Spleen (tissue), 11 donors: ENCODE measurements at regions not wholly inside any gene's neighbourhood (a gene's known extent, or its start where the extent isn't known, plus 50 kb on each side); places are given as distances from the start of the nearest gene placed in this dataset.

Experiments
- DNase-seq: peaks from one replicate; pipeline ENCODE4 v3.0.0-alpha.2; 2020
- H3K27ac ChIP-seq, 8 donors: fragments of 200-600 bp; sonication (generic) in 7 of 8; 1 replicate in 4 of 8; 2 replicates in 4 of 8; pipeline versions ENCODE4 v1.5.0 to v1.8.0; 2016 to 2021; ENCODE audit warnings: inconsistent platforms in 4 of 8, mild to moderate bottlenecking in 4 of 8, moderate library complexity in 1 of 8
- H3K27me3 ChIP-seq, 7 donors: fragments of 200-600 bp; sonication (generic) in 6 of 7; replicated peaks in 1 of 7; 1 replicate in 4 of 7; 2 replicates in 3 of 7; pipeline versions ENCODE4 v1.5.0 to v1.8.0; 2016 to 2021; ENCODE audit warnings: inconsistent platforms in 3 of 7, mild to moderate bottlenecking in 1 of 7
- H3K36me3 ChIP-seq, 6 donors: fragments of 200-600 bp; sonication (generic) in 5 of 6; 1 replicate in 4 of 6; 2 replicates in 2 of 6; pipeline versions ENCODE4 v1.5.0 to v1.8.0; 2016 to 2021; ENCODE audit warnings: inconsistent platforms in 2 of 6
- H3K4me1 ChIP-seq, 6 donors: fragments of 200-600 bp; sonication (generic) in 5 of 6; 1 replicate in 3 of 6; 2 replicates in 3 of 6; pipeline versions ENCODE4 v1.5.0 to v1.8.0; 2016 to 2021; ENCODE audit warnings: inconsistent platforms in 3 of 6
- H3K4me3 ChIP-seq, 8 donors: fragments of 200-600 bp; sonication (generic) in 7 of 8; 1 replicate in 4 of 8; 2 replicates in 4 of 8; pipeline versions ENCODE4 v1.5.0 to v1.8.0; 2016 to 2021; ENCODE audit warnings: inconsistent platforms in 4 of 8, mild to moderate bottlenecking in 4 of 8, moderate library complexity in 2 of 8
- H3K9me3 ChIP-seq, 8 donors: fragments of 200-600 bp; sonication (generic) in 7 of 8; 1 replicate in 4 of 8; 2 replicates in 4 of 8; pipeline versions ENCODE4 v1.5.0 to v1.8.0; 2016 to 2021; ENCODE audit warnings: inconsistent platforms in 4 of 8
- POLR2A ChIP-seq, 3 donors: fragments of 450-650 bp; IDR thresholded peaks; one replicate each; pipeline ENCODE4 v1.5.1; 2017; ENCODE audit warnings: antibody characterized with exemption in 3 of 3, mild to moderate bottlenecking in 1 of 3
- POLR2AphosphoS5 ChIP-seq, 3 donors: sonication (generic); formaldehyde crosslinking; IDR thresholded peaks; one replicate each; pipeline ENCODE4 v1.5.1; 2017; ENCODE audit warnings: antibody characterized with exemption in 3 of 3
- WGBS, 5 donors: extraction: QIAGEN DNeasy Blood & Tissue Kit in 3 of 5; methylation state at CpG; one replicate each; pipeline versions ENCODE4 v1.1.5 to v1.1.7; 2013 to 2018; 5-methylcytosine and 5-hydroxymethylcytosine counted together
- intact Hi-C: fragments of 100-400 bp; cut with DNase I; formaldehyde crosslinking; loops from one replicate; pipeline ENCODE4 v1.15.0; 2023; ENCODE audit warnings: low total_unique reads
- TF ChIP-seq, protein P1 (sequence below), 11 experiments: fragments of 200-600 bp in 7 of 11; fragments of 450-650 bp in 4 of 11; sonication (generic) in 4 of 11; IDR thresholded peaks in 8 of 11; conservative IDR thresholded peaks in 3 of 11; 1 replicate in 7 of 11; 2 replicates in 4 of 11; pipeline versions ENCODE4 v1.4.0 to v1.8.0; 2016 to 2021; ENCODE audit warnings: antibody characterized with exemption in 11 of 11, inconsistent platforms in 4 of 11, mild to moderate bottlenecking in 1 of 11
- donor health status: healthy with polysubstance abuse.
- donor health status: DM: no; HTN: no; CAD: no; lungs with moderate emphysema.
- donor health status: DM: no; HTN: no; CAD: no.
- donor health status: Bipolar disorder and iron deficiency.
- donor health status: healthy.
- donor health status: DM: no; HTN: no; CAD: no.
- donor health status: DM: yes; HTN: yes; CAD: no.

DNA sequence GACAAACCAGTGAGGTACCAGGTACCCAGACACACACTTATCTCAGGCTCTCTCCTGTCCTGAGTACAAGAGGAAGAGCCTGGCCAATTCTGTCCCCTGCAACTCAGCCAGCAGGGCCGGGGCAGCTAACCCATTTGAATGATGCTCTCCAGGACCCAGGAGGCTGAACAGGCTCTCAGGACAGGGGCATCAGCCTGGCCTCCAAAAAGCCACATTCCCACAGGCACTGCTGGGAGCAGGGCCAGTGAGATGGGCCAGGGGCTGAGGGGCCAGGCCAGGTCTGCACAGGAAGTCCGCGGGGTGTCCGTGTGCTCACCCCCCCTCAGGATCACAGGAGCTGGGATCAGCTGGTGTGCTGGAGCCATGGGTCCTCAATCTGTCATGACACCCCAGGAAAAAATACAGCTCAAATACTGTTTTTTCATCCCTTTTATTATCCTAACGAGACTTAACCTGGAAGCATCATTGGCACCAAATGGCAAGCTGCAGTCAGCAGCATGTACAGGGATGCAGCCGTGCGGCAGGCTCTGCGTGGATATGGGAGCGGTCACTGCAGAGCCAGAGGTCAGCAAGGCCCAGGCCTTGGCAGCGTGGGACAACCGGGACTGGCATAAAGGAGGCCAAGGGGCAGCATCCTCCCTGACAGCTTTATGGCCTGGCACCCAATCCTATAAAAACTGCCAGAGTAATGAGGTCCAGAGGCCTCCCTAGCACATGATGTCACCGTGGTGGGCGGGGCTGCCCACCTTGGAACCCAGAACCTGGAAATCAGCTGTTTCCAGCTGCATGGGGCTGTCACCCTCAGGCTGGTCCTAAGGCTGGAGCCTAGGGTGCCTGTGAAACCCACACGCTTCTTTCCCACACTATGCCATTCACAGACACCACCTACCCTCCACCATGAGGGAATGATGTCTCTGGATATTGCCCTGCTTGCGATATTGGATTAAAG is 276.7 kb downstream of the C16orf95 start:
- peaks cover 0 to 15% (median 2%) of the 10 kb centered on the region in 6 donors for H3K4me1 ChIP-seq
- 71 to 87% (median 80%) methylated on average over 11 to 15 of the region's 15 CpGs for WGBS, 5 donors
- TF ChIP-seq POLR2AphosphoS5 (IDR thresholded peaks at IDR 0.05) (no peak), POLR2A (IDR thresholded peaks at IDR 0.05) (no peak)
- TF ChIP-seq, protein P1, sequence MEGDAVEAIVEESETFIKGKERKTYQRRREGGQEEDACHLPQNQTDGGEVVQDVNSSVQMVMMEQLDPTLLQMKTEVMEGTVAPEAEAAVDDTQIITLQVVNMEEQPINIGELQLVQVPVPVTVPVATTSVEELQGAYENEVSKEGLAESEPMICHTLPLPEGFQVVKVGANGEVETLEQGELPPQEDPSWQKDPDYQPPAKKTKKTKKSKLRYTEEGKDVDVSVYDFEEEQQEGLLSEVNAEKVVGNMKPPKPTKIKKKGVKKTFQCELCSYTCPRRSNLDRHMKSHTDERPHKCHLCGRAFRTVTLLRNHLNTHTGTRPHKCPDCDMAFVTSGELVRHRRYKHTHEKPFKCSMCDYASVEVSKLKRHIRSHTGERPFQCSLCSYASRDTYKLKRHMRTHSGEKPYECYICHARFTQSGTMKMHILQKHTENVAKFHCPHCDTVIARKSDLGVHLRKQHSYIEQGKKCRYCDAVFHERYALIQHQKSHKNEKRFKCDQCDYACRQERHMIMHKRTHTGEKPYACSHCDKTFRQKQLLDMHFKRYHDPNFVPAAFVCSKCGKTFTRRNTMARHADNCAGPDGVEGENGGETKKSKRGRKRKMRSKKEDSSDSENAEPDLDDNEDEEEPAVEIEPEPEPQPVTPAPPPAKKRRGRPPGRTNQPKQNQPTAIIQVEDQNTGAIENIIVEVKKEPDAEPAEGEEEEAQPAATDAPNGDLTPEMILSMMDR (IDR thresholded peaks at IDR 0.05 in 8 of 11, conservative IDR thresholded peaks at IDR 0.05 in 3 of 11) = no peak
- no peak overlapping the region for H3K27ac ChIP-seq
- intact Hi-C loops = no loop called here
- H3K4me3 ChIP-seq = no peak overlapping the region
- no peaks in the 10 kb centered on the region for H3K9me3 ChIP-seq
- DNase-seq = no peak
- no peaks in the 10 kb centered on the region for H3K36me3 ChIP-seq
- H3K27me3 ChIP-seq = peaks cover 0 to 45% (median 0%) of the 10 kb centered on the region in 7 donors

DNA sequence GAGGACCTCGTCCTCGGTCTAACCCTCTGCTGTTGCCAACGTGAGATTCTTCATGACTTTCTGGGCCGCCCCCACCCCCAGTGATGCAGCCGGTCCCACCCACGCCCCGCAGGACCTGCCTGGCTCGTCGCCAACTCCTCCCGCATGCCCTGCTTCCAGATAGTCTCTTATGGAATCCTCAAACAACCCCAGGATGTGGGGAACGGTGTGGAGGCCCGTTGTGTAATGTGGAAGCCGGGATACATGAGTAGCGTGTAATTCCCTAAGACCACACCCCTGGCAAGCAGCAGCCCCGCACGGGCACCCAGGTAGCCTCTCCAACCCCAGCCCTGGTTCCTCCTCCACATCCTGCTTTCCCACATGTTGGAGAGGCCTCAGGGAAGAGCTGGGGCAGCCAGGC is 275.9 kb downstream of the C16orf95 start:
- H3K27me3 ChIP-seq = peaks cover 0 to 48% (median 0%) of the 10 kb centered on the region in 7 donors
- no peak for DNase-seq
- H3K36me3 ChIP-seq = no peaks in the 10 kb centered on the region
- 69 to 87% (median 80%) methylated on average over 14 to 16 of the region's 16 CpGs for WGBS, 5 donors
- no peak overlapping the region for H3K4me3 ChIP-seq
- no peak for TF ChIP-seq POLR2AphosphoS5 (IDR thresholded peaks at IDR 0.05)
- no peak for TF ChIP-seq POLR2A (IDR thresholded peaks at IDR 0.05)
- TF ChIP-seq, protein P1 (IDR thresholded peaks at IDR 0.05 in 8 of 11, conservative IDR thresholded peaks at IDR 0.05 in 3 of 11) = no peak
- H3K27ac ChIP-seq = no peak overlapping the region
- no peaks in the 10 kb centered on the region for H3K9me3 ChIP-seq
- peaks cover 0 to 15% (median 2%) of the 10 kb centered on the region in 6 donors for H3K4me1 ChIP-seq
- intact Hi-C loops = no loop called here

DNA sequence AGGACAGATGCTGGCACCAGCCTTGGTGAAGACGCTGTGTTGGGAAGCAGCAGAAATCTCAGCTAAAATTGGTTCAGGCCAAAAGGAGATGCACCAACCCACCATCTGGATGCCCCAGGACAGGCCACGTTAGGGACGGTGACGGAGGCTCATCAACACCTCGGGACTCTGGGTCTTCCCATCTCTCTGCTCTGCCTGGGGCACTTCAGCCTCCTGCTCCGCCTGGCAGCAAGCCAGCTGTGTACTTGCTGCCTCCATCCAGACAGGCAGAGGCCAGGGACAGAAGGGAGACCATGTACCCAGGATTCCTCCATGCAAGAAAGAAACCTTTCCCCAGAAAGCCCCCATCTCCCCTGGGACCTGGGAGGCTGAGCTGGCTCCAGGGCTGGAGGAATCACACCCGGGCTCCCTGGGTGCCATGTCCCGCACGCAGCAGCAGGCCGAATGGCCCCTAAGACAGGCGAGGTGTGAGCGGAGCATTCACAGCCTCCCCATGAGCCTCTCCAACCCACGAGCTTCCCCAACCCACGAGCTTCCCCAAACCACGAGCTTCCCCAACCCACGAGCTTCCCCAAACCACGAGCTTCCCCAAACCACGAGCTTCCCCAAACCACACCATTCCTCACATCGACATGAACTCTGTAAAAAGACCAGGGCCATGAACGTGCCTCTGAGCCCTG is 274.5 kb downstream of the C16orf95 start:
- WGBS, 5 donors = 54 to 62% (median 61%) methylated on average over 20 of the region's 20 CpGs
- Histone ChIP-seq H3K4me3 (no peak overlapping the region), H3K27ac (no peak overlapping the region), H3K4me1 (peaks cover 0 to 15% (median 2%) of the 10 kb centered on the region in 6 donors), H3K27me3 (peaks cover 0 to 55% (median 0%) of the 10 kb centered on the region in 7 donors), H3K9me3 (no peaks in the 10 kb centered on the region), H3K36me3 (no peaks in the 10 kb centered on the region)
- no peak for DNase-seq
- TF ChIP-seq, protein P1 (IDR thresholded peaks at IDR 0.05 in 8 of 11, conservative IDR thresholded peaks at IDR 0.05 in 3 of 11) = no peak
- TF ChIP-seq POLR2A (IDR thresholded peaks at IDR 0.05) (no peak), POLR2AphosphoS5 (IDR thresholded peaks at IDR 0.05) (no peak)
- intact Hi-C loops = no loop called here
